LoVo (cell line): ENCODE measurements at regions not wholly inside any gene's neighbourhood (a gene's known extent, or its start where the extent isn't known, plus 50 kb on each side); places are given as distances from the start of the nearest gene placed in this dataset.
A peak's percentile ranks its signal among the peaks of the same experiment; 100 is the strongest.

Experiments used
- DNase-seq: peaks from one replicate; pipeline ENCODE4 v3.0.0-alpha.2; 2016; ENCODE audit warnings: low spot score

- no peak for DNase-seq
These were observed 291.0 kb upstream of the CPEB2 start for GRCh38 chr4:14711259-14711658.

- no peak for DNase-seq
These were observed 285.6 kb upstream of the CPEB2 start for GRCh38 chr4:14716691-14717090.

GRCh38 chr4:14719053-14719452 lies 283.2 kb upstream of the CPEB2 start:
- DNase-seq, result peak; percentile 43

GRCh38 chr4:14726441-14726840 lies 275.8 kb upstream of the CPEB2 start:
- no peak for DNase-seq

- DNase-seq, result peak; percentile 74
These were observed 275.4 kb upstream of the CPEB2 start for GRCh38 chr4:14726877-14727361.

- DNase-seq, result no peak
These were observed 272.8 kb upstream of the CPEB2 start for GRCh38 chr4:14729282-14730000.

- no peak for DNase-seq
These were observed 260.2 kb upstream of the CPEB2 start for GRCh38 chr4:14742054-14742453.

GRCh38 chr4:14743172-14743571 lies 259.1 kb upstream of the CPEB2 start:
- no peak for DNase-seq

GRCh38 chr4:14743601-14744000 lies 258.7 kb upstream of the CPEB2 start:
- DNase-seq, result no peak

- no peak for DNase-seq
These were observed 257.9 kb upstream of the CPEB2 start for GRCh38 chr4:14744346-14744745.

- peak; percentile 36 for DNase-seq
These were observed 252.4 kb upstream of the CPEB2 start for GRCh38 chr4:14749910-14750309.

GRCh38 chr4:14752341-14753046 lies 249.8 kb upstream of the CPEB2 start:
- DNase-seq, result no peak

- DNase-seq, result no peak
These were observed 235.1 kb upstream of the CPEB2 start for GRCh38 chr4:14767142-14767541.

GRCh38 chr4:14768449-14768848 lies 233.8 kb upstream of the CPEB2 start:
- no peak for DNase-seq

GRCh38 chr4:14769993-14770392 lies 232.3 kb upstream of the CPEB2 start:
- DNase-seq, result no peak

GRCh38 chr4:14771094-14771493 lies 231.2 kb upstream of the CPEB2 start:
- no peak for DNase-seq

- no peak for DNase-seq
These were observed 230.6 kb upstream of the CPEB2 start for GRCh38 chr4:14771504-14772175.

- no peak for DNase-seq
These were observed 229.9 kb upstream of the CPEB2 start for GRCh38 chr4:14772388-14772787.

GRCh38 chr4:14783011-14783877 lies 219.0 kb upstream of the CPEB2 start:
- DNase-seq, result no peak

- DNase-seq, result no peak
These were observed 215.1 kb upstream of the CPEB2 start for GRCh38 chr4:14787221-14787620.

- no peak for DNase-seq
These were observed 214.4 kb upstream of the CPEB2 start for GRCh38 chr4:14787894-14788293.

GRCh38 chr4:14790494-14790893 lies 211.8 kb upstream of the CPEB2 start:
- no peak for DNase-seq
